DND-41 (cell line): ENCODE measurements at regions not wholly inside any gene's neighbourhood (a gene's known extent, or its start where the extent isn't known, plus 50 kb on each side); places are given as distances from the start of the nearest gene placed in this dataset.

Experiments
- EZH2 ChIP-seq: IDR thresholded peaks from 3 replicates; pipeline ENCODE4 v1.6.1; 2012; ENCODE audit warnings: borderline replicate concordance, low read depth, mild to moderate bottlenecking, moderate library complexity, low read length, inconsistent platforms; ENCODE audit not compliant: severe bottlenecking
- TF ChIP-seq, protein P1 (sequence below): IDR thresholded peaks from 2 replicates; pipeline ENCODE4 v1.5.1; 2012; ENCODE audit warnings: borderline replicate concordance, low read length, moderate library complexity, mild to moderate bottlenecking; ENCODE audit not compliant: poor library complexity, severe bottlenecking; ENCODE audit errors: extremely low read depth

DNA sequence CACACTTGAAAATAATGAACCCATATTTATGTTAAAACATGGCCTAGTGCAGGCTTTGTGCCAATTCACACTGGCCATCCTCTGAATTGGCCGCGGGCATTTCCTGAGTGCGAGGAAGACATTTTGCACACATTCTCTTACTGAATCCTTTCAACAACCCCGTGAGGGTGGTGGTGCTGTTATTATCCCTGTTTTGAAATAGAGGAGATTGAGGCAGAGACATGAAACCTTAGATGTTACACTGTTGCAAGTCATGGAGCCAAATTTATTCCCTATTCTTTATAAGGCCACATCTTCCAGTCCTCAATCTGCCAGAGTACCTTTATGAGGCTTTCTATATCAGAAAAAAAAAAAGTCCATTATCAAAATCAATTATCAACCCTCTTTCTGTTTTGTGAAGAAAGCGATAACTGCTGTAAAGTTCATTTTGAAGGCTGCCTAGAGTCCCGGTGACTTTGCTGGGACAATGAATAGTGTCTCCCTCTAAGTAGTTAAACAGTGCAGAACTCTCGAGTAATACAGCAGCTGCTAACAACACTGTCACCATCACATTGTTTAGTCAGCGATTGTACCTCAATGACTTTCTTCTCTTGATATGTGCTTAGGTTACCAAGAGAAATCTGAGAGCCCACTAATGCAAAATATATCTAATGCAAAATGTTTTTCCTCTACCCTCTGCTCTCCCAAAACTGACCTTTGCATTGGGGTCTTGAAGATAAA lies 242.3 kb upstream of the PPARGC1A start:
- TF ChIP-seq, protein P1, sequence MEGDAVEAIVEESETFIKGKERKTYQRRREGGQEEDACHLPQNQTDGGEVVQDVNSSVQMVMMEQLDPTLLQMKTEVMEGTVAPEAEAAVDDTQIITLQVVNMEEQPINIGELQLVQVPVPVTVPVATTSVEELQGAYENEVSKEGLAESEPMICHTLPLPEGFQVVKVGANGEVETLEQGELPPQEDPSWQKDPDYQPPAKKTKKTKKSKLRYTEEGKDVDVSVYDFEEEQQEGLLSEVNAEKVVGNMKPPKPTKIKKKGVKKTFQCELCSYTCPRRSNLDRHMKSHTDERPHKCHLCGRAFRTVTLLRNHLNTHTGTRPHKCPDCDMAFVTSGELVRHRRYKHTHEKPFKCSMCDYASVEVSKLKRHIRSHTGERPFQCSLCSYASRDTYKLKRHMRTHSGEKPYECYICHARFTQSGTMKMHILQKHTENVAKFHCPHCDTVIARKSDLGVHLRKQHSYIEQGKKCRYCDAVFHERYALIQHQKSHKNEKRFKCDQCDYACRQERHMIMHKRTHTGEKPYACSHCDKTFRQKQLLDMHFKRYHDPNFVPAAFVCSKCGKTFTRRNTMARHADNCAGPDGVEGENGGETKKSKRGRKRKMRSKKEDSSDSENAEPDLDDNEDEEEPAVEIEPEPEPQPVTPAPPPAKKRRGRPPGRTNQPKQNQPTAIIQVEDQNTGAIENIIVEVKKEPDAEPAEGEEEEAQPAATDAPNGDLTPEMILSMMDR, result no peak
- TF ChIP-seq EZH2, result no peak
